ENCODE measurements at regions not wholly inside any gene's neighbourhood (a gene's known extent, or its start where the extent isn't known, plus 50 kb on each side); places are given as distances from the start of the nearest gene placed in this dataset.

- TF ChIP-seq BRF2 (CRISPR knock-in tag; IDR thresholded peaks at IDR 0.05) (peak; percentile 71; the same call in 1 of the 2 replicates), RXRA (CRISPR knock-in tag; IDR thresholded peaks at IDR 0.05) (peak; percentile 81), MED1 (CRISPR knock-in tag; IDR thresholded peaks at IDR 0.05) (peak; percentile 88), SALL1 (CRISPR knock-in tag; IDR thresholded peaks at IDR 0.05) (peak; percentile 96), ELF3 (CRISPR knock-in tag; IDR thresholded peaks at IDR 0.05) (peak; percentile 94), ZNF598 (CRISPR knock-in tag; IDR thresholded peaks at IDR 0.05; ENCODE audit: borderline replicate concordance) (no peak), ZNF431 (CRISPR knock-in tag; IDR thresholded peaks at IDR 0.05; ENCODE audit: borderline replicate concordance, low read depth) (no peak), MAFK (conservative IDR thresholded peaks at IDR 0.05 in 1 of 2, IDR thresholded peaks at IDR 0.05 in 1 of 2; ENCODE audit: low read length in 2 of 2) (0 out of 4 replicates have a peak, but pooled peaks of 1 of the 2 experiments have one; percentile 23), ZNF383 (CRISPR knock-in tag; IDR thresholded peaks at IDR 0.05; ENCODE audit: borderline replicate concordance) (no peak), ZNF740 (CRISPR knock-in tag; IDR thresholded peaks at IDR 0.05) (no peak), POGK (CRISPR knock-in tag; conservative IDR thresholded peaks at IDR 0.05) (peak; percentile 83), PATZ1 (CRISPR knock-in tag; IDR thresholded peaks at IDR 0.05) (peak; percentile 73), KAT7 (CRISPR knock-in tag; IDR thresholded peaks at IDR 0.05; ENCODE audit: borderline replicate concordance) (peak; percentile 38; the same call in 1 of the 2 replicates), ZNF75D (CRISPR knock-in tag; IDR thresholded peaks at IDR 0.05; ENCODE audit: borderline replicate concordance) (no peak), ZUFSP (CRISPR knock-in tag; IDR thresholded peaks at IDR 0.05; ENCODE audit: borderline replicate concordance) (no peak), MXD1 (CRISPR knock-in tag; IDR thresholded peaks at IDR 0.05) (0 out of 2 replicates have a peak, but pooled peaks have one; percentile 34), ZNF230 (CRISPR knock-in tag; IDR thresholded peaks at IDR 0.05) (no peak; the same call in 1 of the 2 replicates), MTA1 (CRISPR knock-in tag; IDR thresholded peaks at IDR 0.05; ENCODE audit: borderline replicate concordance) (peak; percentile 69; the same call in 1 of the 2 replicates), ZBTB39 (CRISPR knock-in tag; IDR thresholded peaks at IDR 0.05) (0 out of 2 replicates have a peak, but pooled peaks have one; percentile 25)
Observed at GRCh38 chr6:2514965-2515543, 235.7 kb downstream of the MYLK4 start (continued).
